Liver (tissue), 3 donors: ENCODE measurements at regions not wholly inside any gene's neighbourhood (a gene's known extent, or its start where the extent isn't known, plus 50 kb on each side); places are given as distances from the start of the nearest gene placed in this dataset.

ENCODE experiments used
- EGR1 ChIP-seq, 2 donors: IDR thresholded peaks; 2 replicates each; pipeline ENCODE4 v1.6.1; 2016 to 2018; ENCODE audit warnings: antibody characterized with exemption in 2 of 2, low read depth in 2 of 2
- GABPA ChIP-seq, 2 donors: IDR thresholded peaks in 1 of 2; conservative IDR thresholded peaks in 1 of 2; 2 replicates each; pipeline ENCODE4 v1.6.1; 2016; ENCODE audit warnings: antibody characterized with exemption in 2 of 2, mild to moderate bottlenecking in 1 of 2, moderate library complexity in 1 of 2
- HNF4G ChIP-seq: IDR thresholded peaks from 2 replicates; pipeline ENCODE4 v1.6.1; 2016; ENCODE audit warnings: antibody characterized with exemption
- JUND ChIP-seq, 2 donors: IDR thresholded peaks; 2 replicates each; pipeline ENCODE4 v1.6.1; 2016; ENCODE audit warnings: antibody characterized with exemption in 2 of 2
- RAD21 ChIP-seq, 2 donors: IDR thresholded peaks; 2 replicates each; pipeline ENCODE4 v1.6.1; 2016; ENCODE audit warnings: antibody characterized with exemption in 2 of 2, mild to moderate bottlenecking in 2 of 2
- TF ChIP-seq, protein P1 (sequence below): fragments of 150-350 bp; IDR thresholded peaks from 2 replicates; pipeline ENCODE4 v1.5.1; 2017; ENCODE audit warnings: improper control_type of control experiment, low read depth, low read length; ENCODE audit not compliant: missing input control
- TF ChIP-seq, protein P2 (sequence below): IDR thresholded peaks from 2 replicates; pipeline ENCODE4 v1.6.1; 2016; ENCODE audit warnings: antibody characterized with exemption, mild to moderate bottlenecking
- TF ChIP-seq, protein P3 (sequence below): IDR thresholded peaks from 2 replicates; pipeline ENCODE4 v1.6.1; 2016; ENCODE audit warnings: antibody characterized with exemption
- donor health status: healthy.
- donor health status: healthy.

DNA sequence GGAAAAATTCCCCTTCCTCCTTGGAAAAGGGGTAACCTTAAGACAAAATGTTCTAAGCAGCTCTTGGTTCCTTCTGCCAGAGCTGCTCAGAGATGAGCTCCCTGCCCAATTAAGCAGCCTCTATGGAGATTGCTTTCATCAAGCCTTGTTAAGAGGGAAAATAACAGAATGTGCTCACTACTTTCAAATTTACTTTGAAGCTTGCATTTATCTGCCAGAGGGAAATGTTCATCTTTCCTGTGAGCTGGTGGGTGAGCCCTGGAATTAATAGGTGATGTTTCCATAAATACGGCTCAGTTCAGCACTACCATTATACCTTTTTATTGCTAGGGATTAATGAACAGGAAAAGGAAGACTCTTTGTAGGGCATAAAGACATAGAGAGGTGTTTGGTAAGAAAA lies 549.0 kb downstream of the REEP3 start:
- no peak for TF ChIP-seq EGR1 (IDR thresholded peaks at IDR 0.05; ENCODE audit: low read depth in 2 of 2)
- TF ChIP-seq, protein P1, sequence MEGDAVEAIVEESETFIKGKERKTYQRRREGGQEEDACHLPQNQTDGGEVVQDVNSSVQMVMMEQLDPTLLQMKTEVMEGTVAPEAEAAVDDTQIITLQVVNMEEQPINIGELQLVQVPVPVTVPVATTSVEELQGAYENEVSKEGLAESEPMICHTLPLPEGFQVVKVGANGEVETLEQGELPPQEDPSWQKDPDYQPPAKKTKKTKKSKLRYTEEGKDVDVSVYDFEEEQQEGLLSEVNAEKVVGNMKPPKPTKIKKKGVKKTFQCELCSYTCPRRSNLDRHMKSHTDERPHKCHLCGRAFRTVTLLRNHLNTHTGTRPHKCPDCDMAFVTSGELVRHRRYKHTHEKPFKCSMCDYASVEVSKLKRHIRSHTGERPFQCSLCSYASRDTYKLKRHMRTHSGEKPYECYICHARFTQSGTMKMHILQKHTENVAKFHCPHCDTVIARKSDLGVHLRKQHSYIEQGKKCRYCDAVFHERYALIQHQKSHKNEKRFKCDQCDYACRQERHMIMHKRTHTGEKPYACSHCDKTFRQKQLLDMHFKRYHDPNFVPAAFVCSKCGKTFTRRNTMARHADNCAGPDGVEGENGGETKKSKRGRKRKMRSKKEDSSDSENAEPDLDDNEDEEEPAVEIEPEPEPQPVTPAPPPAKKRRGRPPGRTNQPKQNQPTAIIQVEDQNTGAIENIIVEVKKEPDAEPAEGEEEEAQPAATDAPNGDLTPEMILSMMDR = no peak
- no peak for TF ChIP-seq JUND (IDR thresholded peaks at IDR 0.05)
- TF ChIP-seq, protein P2, sequence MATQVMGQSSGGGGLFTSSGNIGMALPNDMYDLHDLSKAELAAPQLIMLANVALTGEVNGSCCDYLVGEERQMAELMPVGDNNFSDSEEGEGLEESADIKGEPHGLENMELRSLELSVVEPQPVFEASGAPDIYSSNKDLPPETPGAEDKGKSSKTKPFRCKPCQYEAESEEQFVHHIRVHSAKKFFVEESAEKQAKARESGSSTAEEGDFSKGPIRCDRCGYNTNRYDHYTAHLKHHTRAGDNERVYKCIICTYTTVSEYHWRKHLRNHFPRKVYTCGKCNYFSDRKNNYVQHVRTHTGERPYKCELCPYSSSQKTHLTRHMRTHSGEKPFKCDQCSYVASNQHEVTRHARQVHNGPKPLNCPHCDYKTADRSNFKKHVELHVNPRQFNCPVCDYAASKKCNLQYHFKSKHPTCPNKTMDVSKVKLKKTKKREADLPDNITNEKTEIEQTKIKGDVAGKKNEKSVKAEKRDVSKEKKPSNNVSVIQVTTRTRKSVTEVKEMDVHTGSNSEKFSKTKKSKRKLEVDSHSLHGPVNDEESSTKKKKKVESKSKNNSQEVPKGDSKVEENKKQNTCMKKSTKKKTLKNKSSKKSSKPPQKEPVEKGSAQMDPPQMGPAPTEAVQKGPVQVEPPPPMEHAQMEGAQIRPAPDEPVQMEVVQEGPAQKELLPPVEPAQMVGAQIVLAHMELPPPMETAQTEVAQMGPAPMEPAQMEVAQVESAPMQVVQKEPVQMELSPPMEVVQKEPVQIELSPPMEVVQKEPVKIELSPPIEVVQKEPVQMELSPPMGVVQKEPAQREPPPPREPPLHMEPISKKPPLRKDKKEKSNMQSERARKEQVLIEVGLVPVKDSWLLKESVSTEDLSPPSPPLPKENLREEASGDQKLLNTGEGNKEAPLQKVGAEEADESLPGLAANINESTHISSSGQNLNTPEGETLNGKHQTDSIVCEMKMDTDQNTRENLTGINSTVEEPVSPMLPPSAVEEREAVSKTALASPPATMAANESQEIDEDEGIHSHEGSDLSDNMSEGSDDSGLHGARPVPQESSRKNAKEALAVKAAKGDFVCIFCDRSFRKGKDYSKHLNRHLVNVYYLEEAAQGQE = no peak
- TF ChIP-seq, protein P3, sequence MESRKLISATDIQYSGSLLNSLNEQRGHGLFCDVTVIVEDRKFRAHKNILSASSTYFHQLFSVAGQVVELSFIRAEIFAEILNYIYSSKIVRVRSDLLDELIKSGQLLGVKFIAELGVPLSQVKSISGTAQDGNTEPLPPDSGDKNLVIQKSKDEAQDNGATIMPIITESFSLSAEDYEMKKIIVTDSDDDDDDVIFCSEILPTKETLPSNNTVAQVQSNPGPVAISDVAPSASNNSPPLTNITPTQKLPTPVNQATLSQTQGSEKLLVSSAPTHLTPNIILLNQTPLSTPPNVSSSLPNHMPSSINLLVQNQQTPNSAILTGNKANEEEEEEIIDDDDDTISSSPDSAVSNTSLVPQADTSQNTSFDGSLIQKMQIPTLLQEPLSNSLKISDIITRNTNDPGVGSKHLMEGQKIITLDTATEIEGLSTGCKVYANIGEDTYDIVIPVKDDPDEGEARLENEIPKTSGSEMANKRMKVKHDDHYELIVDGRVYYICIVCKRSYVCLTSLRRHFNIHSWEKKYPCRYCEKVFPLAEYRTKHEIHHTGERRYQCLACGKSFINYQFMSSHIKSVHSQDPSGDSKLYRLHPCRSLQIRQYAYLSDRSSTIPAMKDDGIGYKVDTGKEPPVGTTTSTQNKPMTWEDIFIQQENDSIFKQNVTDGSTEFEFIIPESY = no peak
- TF ChIP-seq GABPA (IDR thresholded peaks at IDR 0.05 in 1 of 2, conservative IDR thresholded peaks at IDR 0.05 in 1 of 2) = no peak
- no peak for TF ChIP-seq HNF4G
- no peak for TF ChIP-seq RAD21 (IDR thresholded peaks at IDR 0.05)
